T follicular helper cell (primary cell): ENCODE measurements at regions not wholly inside any gene's neighbourhood (a gene's known extent, or its start where the extent isn't known, plus 50 kb on each side); places are given as distances from the start of the nearest gene placed in this dataset.
"Not testable (repeated sequence)": the region's sequence is repeated elsewhere in the genome, so short reads cannot be mapped to it uniquely, and the experiment has no call there.

Experiments used
- DNase-seq: peaks from one replicate; pipeline ENCODE4 v3.0.0-alpha.2; 2020; ENCODE audit warnings: low read depth

DNA sequence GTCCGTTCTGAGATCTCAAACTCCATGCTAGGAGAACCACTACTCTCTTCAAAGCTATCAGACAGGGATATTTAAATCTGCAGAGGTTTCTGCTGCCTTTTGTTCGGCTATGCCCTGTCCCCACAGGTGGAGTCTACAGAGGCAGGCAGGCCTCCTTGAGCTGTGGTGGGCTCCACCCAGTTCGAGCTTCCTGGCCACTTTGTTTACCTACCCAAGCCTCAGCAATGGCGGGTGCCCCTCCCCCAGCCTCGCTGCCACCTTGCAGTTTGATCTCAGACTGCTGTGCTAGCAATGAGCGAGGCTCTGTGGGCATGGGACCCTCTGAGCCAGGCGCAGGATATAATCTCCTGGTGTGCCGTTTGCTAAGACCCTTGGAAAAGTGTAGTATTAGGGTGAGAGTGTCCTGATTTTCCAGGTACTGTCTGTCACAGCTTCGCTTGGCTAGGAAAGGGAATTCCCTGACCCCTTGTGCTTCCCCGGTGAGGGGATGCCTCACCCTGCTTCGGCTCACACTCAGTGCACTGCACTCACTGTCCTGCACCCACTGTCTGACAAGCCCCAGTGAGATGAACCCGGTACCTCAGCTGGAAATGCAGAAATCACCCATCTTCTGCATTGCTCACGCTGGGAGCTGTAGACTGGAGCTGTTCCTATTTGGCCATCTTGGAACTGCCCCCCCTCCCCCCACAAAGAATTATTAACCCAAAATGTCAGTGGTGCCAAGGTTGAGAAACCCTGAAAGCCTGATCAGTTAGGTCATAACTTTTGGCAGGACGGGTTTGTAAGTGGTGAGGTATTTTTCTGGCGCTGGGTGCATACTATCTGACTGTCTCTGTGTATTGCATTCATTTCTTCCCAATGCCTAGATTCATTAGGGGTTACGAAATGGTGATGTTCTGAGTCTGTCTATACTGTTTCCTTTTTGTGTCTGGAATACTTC lies 181.4 kb downstream of the TEX29 start:
- not testable (repeated sequence) for DNase-seq

DNA sequence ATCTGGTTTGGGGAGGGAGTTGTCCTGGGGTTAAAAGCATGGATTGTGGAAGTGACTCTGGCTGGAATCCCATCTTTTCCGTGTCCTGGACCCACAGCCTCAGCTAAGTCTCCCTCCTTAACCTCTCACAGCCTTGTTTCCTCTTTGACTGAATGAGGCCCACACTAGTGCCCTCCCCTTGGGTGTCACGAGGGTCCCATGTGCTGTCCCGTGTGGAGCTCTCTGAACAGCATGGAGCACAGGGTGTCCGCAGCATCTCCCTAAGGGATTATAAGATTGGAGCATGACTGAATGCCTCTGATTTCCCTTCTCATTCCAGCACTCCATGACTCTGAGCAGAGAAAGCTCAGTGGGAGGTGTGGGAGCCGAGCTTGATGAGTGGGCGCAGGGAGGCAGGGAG lies 182.5 kb downstream of the TEX29 start:
- DNase-seq = no peak

DNA sequence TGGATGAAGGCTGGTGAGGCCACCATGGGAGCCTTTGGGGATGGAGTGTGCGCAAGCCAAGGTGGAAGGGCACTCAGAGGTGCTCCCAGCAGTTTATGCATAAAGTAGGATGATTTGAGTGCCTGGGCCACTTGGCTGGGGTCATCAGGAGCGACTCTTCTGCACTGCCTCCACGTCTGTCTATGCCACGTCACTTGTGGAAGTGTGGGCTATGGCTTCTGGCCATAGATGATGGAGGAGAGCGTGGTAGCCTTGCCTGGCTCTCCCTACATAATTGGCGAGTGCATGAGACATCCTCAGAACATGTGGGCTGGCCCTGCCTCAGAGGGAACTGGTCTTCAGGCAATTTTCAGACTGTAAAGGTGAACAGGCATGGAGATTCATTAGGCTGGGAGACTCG lies 182.9 kb downstream of the TEX29 start:
- DNase-seq = no peak

DNA sequence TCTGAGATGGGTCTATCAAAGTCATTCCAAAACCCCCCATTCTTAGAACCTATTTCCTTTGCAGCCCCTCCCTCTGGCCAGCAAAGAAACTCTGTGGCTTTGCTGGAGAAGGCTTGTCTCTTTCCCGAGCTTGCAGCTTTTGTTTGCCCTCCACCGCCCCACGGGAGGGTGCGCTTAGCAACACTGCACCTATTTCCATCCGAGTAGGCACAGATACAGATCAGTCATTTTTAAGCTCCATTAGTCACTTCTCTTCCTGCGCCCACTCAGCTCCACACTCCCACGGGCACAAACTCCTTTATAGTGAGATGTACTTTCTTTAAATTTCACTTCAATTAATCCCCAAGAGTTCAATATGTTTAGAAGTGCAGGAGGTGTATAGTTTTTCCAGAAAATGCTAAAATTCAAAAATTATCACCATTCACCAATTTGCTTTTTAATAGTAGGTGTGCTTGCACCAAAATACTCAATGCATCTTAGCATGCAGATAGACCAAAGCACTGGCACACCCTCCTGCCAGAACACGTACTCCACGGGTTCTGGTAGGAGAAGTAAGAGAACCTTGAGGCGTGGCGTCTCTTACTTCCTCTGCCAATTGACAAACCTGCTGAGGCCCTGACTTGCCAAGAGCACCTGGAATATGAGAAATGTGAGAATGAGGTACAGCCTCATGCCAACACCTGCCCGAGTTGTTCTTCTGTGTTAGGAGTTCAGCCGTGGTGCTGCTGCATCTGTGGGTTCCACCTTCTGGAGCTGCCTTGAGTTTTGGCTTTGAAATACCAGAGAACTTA lies 183.7 kb downstream of the TEX29 start:
- DNase-seq = no peak

DNA sequence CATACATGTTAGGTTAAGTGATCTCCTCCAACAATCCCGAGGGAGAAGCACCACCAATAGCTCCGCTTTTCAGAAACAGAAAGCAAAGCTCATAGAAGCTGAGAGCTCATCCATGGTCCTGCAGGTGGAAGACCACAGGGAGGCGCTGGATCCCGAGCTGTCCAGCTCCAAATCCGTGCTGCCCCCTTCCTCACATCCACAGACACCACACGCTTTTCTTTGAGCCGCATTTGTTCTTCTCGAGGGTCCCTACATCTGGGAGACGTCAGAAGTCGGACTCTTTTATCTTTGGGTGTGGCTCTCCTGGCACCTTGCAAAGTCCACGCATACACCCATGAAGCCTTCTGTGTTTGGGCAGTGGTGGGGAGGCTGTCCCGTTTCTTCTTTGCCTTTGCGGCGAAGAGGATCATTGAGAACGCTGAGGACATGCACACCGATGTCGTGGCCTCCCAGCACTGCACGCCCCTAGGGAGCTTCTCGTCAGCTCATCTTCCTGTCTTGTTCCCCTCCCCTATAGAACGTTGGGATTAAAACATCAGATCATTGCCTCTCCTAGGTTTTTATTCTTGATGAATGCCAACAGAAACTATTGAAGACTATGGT lies 184.8 kb downstream of the TEX29 start:
- no peak for DNase-seq

DNA sequence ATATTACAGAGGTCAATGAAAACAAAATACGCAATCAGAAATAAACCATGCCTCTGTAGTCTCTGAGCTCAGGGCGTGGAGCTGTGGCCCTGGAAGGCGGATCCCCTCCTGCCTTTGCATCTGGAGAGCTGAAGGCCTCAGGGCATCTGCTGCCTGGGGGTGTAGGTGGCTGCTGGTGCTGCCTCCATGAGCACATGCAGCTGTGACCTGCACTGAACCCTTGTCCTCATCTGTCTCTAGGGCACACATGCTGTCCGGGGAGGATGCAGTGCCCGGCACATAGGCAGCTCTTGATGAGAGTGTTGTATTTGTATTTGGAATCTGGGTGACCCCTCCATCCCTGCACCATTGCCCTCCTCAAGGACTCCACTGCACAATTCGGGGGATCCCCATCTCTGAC lies 185.7 kb downstream of the TEX29 start:
- no peak for DNase-seq

DNA sequence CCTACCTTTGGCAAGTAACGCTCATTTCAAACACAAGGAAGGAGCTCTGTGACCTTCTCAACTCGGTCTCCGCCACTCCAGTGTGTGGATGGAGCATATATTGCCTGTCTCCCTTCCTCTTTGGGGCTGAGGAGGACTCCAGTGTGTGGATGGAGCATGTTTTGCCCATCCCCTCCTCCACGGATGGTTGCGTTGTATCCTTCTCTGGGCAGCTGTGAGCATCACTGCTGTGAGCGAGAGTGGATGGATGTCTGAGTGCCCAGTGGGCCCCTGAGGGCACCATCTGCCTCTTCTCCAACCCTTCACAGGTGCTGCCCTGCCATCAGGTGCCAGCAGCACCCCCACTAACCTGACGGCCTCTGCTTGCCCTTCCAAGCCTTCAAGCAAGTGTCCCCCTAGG lies 186.2 kb downstream of the TEX29 start:
- no peak for DNase-seq

DNA sequence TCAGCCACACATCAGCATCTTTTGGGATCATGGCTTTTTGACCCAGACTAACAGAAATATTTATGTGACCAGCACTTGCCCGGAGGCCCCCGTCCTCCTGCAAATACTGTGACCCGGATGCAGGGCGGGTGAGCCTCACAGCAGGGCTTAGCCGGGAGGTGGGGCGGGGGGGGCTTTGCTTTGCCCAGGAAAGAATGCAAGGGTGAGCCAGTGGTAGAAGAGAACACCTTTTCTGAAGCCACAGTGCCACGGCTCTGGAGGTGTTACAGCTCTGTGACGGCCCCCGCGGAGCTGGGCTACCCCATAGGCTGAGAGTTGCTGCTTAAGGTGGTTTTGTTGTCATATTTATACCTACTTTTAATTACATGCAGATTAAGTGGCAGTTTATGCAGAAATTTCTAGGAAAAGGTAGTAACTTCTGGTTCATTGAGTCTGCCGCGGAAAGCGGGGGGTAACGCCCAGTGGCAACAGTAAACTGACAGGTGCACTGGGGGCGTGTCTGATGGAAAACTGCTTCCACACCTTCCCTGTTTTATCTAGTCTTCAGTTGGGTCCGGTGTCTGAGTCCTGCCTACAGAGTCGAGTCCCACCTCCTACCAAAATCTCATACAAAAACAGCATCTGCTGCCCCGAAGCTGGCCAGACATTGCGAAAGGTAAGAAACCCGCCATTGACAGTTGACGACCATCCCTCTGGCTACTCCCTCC lies 187.9 kb downstream of the TEX29 start:
- no peak for DNase-seq

DNA sequence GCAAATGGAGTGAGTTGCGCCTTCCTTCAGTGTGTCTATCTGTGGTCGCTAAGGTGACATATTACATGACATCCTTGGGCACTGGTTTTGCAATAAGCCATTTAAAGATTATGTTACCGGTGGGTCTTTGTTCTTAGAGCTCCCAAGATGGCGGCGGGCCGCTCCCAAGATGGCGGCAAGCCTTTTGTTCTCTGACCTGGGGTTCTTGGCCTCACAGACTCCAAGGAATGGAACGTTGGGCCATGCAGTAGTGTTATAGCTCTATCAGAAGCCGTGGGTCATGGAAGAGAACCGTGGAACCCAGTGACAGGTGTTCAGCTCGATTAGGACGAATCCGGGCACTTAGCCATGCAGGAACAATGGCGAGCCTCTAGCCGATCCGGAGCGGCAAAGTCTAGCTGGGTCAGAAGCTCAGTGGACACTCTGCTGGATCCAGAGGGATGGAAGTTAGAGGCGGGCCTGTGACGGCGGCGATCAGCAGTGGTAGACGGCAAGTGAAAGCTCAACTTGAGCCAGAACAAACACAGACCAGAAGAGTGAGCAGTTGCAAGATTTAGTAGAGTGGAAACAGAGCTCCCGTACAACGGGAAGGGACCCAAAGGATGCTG lies 188.6 kb downstream of the TEX29 start:
- DNase-seq = no peak

DNA sequence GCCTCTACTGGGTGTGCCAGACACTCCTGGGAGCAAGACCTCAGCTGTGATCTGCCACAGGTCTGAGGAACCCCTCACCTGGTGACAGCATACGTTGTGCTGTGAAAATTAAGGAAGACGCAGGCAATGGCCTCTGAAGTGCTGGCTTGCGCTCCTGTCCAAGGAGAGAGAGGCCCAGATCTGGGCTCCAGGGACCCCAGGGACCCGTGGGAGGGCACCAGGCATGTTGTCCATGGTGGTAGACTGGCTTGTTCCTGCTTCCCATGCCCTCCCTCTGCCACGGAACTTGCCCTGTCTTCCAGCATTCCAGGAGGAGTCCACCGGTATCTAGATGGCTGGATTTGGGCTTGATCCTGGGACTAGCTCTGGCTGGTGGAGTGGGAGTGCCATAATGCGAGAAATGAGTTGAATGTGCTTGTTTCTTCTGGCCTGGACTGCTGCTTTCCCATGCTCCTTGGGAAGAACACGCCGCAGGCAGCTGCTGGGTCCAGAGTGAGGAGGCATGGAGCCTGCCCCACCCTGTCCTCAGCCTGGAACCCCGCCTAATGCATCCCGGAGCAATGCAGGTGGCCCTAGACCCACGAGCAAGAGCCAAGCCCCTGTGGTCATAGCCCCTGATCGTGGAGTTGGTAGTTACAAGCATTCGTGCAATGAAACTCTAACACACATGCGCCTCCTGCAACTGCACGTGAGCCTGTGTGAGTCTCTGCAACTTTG lies 190.2 kb downstream of the TEX29 start:
- DNase-seq = no peak

DNA sequence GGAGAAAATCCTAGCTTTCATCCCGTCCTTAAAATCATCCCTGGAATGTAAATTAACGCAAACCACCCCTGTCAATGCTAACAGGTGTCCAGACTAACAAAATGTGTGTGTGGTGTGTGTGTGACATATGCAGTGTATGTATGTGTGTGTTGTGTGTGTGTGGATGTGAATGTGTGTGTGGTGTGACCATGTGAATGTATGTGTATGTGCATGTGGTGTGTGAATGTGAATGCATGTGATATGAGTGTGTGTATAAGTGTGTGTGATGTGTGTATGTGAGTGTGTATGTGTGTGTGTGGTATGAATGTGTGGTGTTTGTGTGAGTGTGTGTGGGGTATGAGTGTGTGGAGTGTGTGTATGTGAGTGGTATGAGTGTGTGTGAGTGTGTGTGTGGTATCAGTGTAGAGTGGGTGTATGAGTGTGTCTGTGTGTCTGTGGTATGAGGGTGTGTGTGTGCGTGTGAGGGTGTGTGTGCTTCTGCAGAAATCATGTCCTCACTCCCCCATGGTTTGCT lies 190.8 kb downstream of the TEX29 start:
- DNase-seq = no peak

DNA sequence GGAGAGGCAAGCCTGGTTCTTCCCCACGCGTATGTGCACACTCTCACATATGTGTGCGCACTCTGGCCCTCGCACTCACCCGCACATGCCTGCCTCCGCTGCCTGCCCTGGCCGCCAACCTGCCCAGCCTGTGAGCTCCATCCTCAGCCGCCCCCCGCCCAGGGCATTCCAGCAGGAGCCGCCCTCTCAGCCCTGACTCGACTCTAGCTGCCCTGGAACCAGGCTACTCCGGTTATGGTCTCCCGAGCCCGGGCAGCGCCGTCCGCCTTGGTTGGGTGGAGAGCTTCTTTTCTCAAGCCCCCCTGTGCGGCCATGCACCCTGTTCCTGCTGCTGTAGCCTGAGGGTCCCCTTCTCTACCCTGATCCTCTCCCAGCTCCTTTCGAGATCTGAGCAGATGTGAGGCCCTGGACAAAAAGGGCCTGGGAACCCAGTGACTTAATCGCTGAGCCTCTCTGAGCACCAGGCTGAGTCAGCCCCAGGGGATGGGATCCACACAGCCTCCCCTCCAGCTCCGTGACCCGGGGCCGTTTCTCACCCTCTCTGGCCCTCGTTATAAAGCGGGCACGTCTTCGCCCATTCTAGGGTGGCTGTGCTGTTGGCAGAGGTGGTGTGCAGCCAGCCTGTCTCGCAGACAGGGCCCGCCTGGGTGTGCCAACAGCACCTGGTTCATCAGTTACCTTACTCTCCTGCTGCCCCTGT lies 191.5 kb downstream of the TEX29 start:
- DNase-seq = no peak

DNA sequence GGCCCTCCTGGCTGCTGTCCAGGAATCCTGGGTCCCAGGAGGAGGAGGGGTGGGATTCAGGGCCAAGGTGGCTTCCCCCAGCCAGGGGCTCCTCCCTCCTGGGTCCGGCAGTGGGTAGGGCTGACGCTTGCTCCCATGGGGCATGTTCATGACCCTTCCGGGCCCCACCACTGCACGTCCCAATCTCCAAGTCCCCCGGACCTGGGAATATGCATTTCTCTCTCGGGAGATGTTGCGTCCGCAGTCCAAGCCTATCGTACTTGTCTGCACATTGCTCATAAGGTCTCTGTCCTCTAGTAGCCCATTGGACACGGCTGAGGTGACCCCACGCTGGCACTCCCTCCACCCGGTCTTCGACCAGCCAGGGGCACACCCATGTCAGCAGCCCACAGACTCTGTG lies 192.3 kb downstream of the TEX29 start:
- no peak for DNase-seq

DNA sequence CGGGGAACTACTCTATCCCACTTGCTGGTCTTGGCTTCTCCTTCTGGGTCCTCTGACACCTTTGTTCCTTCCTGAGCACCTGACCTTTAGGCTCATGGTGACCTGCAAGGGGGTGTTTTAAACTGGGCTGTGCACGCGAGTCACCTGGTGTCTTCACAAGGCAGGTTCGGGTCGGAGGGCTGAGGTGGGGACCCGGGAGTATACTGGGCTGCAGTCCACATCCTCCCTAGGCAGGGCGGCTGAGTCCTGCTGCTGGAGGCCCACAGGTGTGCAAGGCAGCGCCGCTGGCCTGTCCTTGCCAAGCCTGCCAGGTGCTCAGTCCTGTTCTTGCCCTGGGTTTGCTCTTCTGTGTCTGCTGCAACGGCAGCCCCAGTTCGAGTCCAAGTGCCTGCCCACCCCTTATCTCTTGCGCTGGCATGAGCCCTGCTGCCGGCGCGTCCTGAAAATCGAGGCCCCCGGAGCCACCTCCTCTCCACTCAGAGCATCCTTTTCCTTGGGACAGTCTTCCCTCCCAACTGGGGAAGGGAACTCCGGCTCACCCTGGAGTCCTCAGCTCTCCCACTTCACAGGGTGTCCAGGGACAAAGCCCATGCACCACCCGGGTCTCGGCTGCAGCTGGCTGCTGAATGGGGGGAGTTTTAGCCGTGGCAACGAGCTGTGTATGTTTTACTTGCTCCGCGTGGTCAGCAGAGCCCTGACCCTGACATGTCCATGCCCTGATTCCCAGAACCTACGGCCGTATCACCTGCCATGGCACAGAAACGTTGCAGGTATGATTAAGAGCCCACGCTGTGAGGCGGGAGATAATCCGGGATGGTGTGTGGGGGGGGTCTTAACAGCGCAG lies 193.5 kb downstream of the TEX29 start:
- no peak for DNase-seq

DNA sequence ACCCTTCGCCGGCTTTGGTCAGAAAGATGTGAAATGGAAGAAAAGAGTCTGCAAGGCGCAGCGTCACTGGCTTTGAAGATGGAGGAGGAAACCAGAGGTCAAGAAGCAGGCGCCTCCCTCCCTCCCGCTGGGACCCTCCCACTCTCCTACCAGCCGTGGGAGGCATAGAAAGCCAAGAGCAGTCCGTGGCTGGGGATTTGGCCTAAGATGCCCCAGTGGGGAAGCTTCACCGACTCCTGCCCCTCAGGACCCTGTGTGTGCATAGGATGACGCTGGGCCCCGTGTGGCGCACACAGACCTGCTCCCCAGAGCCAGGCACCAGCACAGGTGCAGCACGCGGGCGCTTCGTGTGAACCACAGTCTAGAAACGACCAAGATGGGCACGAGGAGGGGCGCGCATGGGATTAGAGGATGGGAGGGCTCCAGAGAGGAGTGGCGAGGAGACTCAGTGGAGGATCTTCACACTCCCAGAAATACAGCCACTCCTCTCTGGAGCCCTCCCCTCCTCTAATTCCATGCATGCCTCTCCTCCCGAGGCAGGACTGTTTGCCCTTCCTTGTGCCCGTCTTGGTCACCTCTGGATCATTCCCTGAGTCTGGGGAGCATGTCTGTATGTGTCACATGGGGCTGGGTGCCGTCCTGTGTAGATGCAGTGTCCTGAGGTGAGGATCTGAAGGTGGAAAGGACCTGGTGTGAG lies 194.3 kb downstream of the TEX29 start:
- no peak for DNase-seq

DNA sequence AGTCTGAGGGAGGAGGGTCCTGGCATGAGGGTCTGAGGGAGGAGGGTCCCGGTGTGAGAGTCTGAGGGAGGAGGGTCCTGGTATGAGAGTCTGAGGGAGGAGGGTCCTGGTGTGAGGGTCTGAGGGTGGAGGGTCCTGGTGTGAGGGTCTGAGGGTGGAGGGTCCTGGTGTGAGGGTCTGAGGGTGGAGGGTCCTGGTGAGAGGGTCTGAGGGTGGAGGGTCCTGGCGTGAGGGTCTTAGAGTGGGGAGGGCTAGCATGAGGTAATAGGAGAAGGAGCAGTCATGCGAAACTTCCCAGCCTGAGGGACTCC lies 194.8 kb downstream of the TEX29 start:
- DNase-seq = no peak

DNA sequence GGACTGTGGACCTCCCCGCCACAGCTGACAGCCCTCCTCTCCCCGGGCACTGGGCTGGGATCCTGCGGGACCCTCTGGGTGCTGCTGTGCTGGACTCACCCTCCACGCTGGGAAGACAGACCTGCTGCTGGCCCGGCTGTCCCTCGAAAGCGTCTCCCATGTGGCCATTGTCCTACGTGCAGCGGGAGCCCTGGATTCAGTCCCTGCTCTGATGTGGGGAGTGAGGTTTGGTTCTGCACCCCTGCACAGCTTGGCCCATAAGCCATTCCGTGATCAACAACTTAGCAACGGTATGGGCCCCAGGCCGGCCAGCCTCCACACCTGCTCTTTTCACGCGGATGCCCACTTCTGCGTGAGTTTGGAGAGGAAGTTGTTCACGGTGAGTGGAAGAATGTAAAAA lies 195.2 kb downstream of the TEX29 start:
- no peak for DNase-seq

DNA sequence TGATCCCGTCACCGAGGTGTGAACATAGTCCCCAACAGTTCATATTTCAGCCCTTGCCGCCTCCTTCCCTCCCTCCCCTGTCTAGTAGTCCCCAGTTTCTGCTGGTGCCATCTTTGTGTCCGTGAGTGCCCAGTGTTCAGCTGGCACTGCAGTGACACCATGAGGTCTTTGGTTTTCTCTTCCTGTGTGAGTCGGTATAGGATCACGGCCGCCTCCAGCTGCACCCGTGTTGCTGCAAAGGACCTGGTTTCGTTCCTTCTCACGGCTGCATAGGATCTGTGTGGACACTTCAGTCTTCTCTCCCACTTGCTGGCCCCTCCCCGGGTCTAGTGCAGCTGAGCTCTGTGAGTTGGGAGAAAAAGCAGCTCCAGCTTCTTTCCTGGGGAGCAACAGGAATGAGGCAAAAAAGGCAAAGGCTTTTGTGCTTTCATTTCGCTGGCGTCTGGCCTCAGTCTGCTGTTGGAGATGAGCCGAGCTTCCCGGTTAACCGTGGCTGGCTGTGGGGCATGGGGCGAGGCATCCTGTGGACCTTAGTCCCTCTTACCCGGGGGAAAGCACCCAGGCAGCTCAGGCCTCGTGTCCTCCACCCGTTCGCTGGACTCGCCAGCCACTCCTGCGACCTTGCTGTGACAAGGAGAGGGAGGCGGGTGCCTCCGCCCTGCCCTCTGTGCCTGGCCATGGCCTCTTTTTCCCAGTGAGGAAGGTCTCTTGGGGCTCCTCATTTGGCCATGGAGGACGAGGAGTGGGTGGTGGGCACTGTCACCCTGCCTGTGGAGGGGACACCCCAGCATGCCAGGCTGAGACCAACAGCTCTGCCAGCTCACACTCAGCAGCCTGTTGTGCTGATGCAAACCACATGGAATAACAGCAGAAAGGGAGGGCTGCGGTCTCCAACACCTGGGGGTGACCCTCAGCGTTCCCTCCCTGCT lies 196.5 kb downstream of the TEX29 start:
- no peak for DNase-seq
